Ovary (tissue), 3 donors: ENCODE measurements at regions not wholly inside any gene's neighbourhood (a gene's known extent, or its start where the extent isn't known, plus 50 kb on each side); places are given as distances from the start of the nearest gene placed in this dataset.

Source experiments
- CTCF ChIP-seq, 3 donors: fragments of 450-650 bp in 2 of 3; fragments of 200-600 bp in 1 of 3; IDR thresholded peaks; one replicate each; pipeline versions ENCODE4 v1.5.1 to v1.8.0; 2016 to 2022; ENCODE audit warnings: antibody characterized with exemption in 3 of 3, mild to moderate bottlenecking in 1 of 3
- EP300 ChIP-seq: sonication (generic); formaldehyde crosslinking; IDR thresholded peaks from one replicate; pipeline ENCODE4 v1.6.1; 2017; ENCODE audit warnings: antibody characterized with exemption
- POLR2A ChIP-seq: fragments of 450-650 bp; IDR thresholded peaks from one replicate; pipeline ENCODE4 v1.6.1; 2017; ENCODE audit warnings: antibody characterized with exemption, mild to moderate bottlenecking, moderate library complexity
- donor health status: DM: no; HTN: no; CAD: no.

DNA sequence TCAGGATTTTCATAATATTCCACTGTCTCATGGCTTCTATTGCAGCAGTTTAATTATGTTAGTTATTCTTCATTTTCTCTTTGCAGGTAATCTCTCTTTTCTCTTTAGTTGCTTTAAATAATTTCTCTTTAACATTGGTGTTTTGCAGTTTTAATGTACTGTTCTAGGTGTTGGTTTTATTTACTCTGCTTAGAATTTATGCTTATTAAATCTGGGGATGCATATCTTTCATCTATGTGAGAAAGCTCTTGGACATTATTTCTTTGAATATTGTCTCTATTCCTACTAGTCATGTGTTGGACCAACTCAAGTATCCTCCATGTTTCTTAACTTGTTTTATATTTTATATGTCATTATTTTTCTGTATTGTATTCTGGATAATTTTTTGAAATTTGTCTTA is 218.7 kb upstream of the TUT7 start:
- TF ChIP-seq CTCF (IDR thresholded peaks at IDR 0.05) (no peak), POLR2A (no peak), EP300 (no peak)
